GM18507 (cell line): ENCODE measurements at regions not wholly inside any gene's neighbourhood (a gene's known extent, or its start where the extent isn't known, plus 50 kb on each side); places are given as distances from the start of the nearest gene placed in this dataset.
"Not testable (repeated sequence)": the region's sequence is repeated elsewhere in the genome, so short reads cannot be mapped to it uniquely, and the experiment has no call there.

Experiments used
- DNase-seq: peaks from one replicate; pipeline ENCODE4 v3.0.0; 2011; ENCODE audit warnings: low read depth; ENCODE audit not compliant: insufficient read length; ENCODE audit errors: extremely low spot score
- FAIRE-seq: peaks from 2 replicates; lab custom pipeline; 2011; peaks lifted over from hg19 to GRCh38; lab: Jason Lieb, UNC

- no peak for FAIRE-seq
- DNase-seq = no peak
Observed at GRCh38 chr1:213414911-213415310, 363.9 kb downstream of the RPS6KC1 start.

GRCh38 chr1:213415691-213416380 lies 364.8 kb downstream of the RPS6KC1 start:
- no peak for DNase-seq
- no peak for FAIRE-seq

- FAIRE-seq = no peak
- no peak for DNase-seq
Observed at GRCh38 chr1:213416461-213417224, 365.6 kb downstream of the RPS6KC1 start.

GRCh38 chr1:213417225-213417820 lies 366.3 kb downstream of the RPS6KC1 start:
- FAIRE-seq = no peak
- DNase-seq = no peak

DNA sequence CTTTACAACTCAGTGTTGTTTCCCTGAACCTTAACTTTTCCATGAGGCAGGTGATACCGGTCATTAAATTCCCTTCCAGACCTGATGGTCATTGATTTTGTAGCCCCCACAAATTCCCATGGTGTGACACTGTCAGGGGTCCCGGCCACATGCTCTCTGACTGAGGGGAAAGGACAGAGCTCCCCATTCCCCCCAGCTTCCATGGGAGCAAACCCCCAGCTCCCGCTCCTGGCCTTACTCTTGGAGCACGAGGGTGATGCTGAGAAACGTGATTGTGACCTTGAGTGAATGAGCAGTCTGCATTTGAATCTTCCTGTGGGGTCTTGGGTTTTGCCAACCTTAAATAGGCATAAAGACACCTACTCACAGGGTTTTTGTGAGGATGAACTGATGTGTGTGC lies 366.8 kb downstream of the RPS6KC1 start:
- no peak for DNase-seq
- no peak for FAIRE-seq

GRCh38 chr1:213418268-213419071 lies 367.4 kb downstream of the RPS6KC1 start:
- DNase-seq (no peak), FAIRE-seq (no peak)

DNA sequence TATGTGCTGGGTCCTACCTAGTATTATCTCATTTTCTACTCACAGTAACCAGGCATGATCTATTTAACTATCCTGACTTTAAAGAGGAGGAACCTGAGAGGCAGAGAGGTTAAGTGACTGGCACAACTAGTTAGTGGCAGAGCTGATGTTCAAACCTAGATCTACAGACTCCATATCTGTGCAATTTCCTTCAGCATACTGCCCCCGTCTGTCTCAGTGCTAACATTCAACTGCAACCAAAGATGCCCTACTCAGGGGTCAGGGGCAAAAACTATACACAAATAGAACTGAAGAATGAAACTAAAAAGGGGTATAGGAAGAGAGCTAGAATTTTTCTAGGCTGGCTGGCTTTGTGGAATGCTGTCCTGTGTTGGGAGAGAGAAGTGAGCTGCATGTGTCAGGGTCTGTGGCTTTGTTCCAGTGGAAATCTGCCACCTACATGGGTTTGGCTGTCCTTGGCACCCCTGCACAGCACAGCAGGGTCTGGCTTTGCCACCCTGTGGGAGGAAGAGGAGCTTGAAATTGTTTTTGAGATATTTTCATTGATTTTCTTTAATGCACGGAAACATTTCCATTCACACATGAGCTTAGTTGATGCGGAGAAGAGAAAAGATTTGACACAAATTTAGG lies 368.5 kb downstream of the RPS6KC1 start:
- DNase-seq (no peak), FAIRE-seq (no peak)

- not testable (repeated sequence) for DNase-seq, FAIRE-seq
Observed at GRCh38 chr1:213421178-213421577, 370.1 kb downstream of the RPS6KC1 start.

GRCh38 chr1:213423041-213423440 lies 372.0 kb downstream of the RPS6KC1 start:
- FAIRE-seq (no peak), DNase-seq (no peak)

- DNase-seq = no peak
Observed at GRCh38 chr1:213423605-213424004, 372.6 kb downstream of the RPS6KC1 start.

GRCh38 chr1:213425376-213426030 lies 374.5 kb downstream of the RPS6KC1 start:
- no peak for FAIRE-seq
- DNase-seq = no peak

More at GRCh38 chr1:213423605-213424004, 372.6 kb downstream of the RPS6KC1 start:
- FAIRE-seq = no peak

- DNase-seq (no peak), FAIRE-seq (no peak)
Observed at GRCh38 chr1:213429642-213430041, 378.6 kb downstream of the RPS6KC1 start.

DNA sequence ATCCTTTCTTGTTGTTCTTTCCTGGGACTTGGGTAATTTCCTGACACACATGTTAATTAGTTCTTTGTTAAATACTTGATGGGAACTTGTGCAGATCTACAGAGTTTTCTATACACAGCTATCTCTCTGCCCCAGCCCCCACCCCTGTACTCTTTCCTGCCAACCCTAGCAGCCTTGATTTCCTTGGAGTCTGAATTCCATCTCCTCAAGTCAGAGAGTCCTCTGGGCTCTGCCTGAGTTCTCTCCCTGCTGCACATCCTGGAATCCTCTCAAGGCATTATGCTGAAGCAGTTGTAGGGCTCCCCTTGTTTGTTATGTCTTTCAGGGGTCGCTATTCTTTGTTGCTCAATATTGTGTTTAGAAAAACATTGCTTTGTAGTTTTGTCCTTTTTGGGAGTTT lies 384.7 kb downstream of the RPS6KC1 start:
- FAIRE-seq = no peak
- DNase-seq = no peak

DNA sequence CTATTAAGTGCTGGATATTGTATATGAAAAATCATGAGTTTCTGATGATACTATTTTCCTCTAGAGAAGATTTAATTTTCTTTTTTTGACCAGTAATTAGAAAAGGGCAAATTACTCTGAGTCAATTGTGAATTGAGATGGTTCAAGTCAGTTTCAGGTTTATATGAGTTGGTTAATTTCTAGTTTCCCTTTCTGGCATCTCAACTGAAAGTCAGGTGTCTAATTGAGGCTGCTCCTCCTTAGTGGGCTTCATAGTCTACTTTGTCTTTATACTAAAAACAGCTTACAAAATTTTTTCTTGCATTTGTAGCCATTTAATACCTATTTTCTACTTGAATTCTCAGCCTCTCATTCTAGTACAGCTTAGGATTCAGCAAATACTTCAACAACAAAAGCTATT lies 387.3 kb downstream of the RPS6KC1 start:
- no peak for FAIRE-seq
- DNase-seq = no peak

DNA sequence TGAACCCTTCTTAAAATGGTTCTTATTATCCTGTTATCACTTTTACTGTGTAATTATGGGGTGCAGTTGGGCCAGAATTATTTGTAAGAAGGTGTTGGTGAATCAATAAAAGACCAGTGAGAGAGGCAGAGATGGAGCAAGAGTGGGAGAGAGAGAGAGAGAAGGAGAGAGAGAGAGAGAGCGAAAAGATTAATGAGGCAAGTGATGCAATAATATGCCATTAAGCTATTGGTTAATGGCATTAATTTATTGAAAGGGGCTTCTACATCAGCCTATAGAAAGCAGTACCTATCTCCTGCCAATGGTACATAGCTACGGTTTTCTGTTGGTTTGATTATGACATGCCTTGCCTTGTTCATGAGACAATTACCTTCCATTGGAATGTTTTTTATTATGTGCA lies 388.7 kb downstream of the RPS6KC1 start:
- DNase-seq = no peak
- no peak for FAIRE-seq

DNA sequence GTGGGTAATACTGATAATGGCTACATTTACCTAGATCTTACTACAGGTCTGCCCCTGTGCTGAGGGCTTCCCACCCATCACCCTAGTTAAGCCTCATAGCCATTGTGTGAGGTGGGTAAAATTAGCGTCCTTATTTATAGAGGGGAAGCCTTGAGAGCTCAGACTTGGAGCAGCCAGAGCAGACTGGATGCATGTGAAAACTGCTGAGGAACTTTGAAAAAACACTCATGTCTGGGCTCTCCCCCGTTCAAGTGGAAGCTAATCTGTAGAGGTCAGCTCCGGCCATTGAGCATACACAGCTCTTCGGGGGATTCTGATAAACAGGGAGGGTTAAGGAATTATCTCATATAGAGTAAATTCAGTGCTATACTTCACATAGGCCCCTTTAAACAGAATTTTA lies 389.7 kb downstream of the RPS6KC1 start:
- DNase-seq = no peak
- FAIRE-seq = no peak

GRCh38 chr1:213443415-213443814 lies 392.4 kb downstream of the RPS6KC1 start:
- no peak for DNase-seq
- no peak for FAIRE-seq

DNA sequence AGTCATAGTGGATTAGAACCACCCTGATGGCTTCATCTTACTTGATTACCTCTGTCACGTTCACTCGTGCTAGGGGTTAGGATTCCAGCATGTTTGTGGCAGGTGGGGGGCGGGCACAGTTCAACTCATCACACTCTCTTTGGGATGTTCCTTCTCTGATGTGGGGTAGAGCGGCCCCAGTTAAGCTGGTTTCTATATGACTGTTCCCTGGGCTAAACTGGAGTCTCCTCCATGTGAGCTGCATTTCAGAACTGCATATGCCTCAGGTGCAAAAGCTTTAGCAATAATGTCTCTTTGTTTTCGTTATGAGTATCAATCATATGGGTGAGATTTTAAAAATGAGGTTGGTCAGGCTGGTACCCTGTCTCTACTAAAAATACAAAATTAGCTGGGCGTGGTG lies 393.2 kb downstream of the RPS6KC1 start:
- no peak for FAIRE-seq
- DNase-seq = no peak

GRCh38 chr1:213446496-213446895 lies 395.5 kb downstream of the RPS6KC1 start:
- DNase-seq (no peak), FAIRE-seq (no peak)
